IPS-20b (cell line): ENCODE measurements at regions not wholly inside any gene's neighbourhood (a gene's known extent, or its start where the extent isn't known, plus 50 kb on each side); places are given as distances from the start of the nearest gene placed in this dataset.

Source experiments
- H3K27ac ChIP-seq: one replicate; pipeline ENCODE4 v1.5.1; 2013; ENCODE audit warnings: low read length
- H3K27me3 ChIP-seq: 2 replicates; pipeline ENCODE4 v1.6.1; 2013; ENCODE audit warnings: mild to moderate bottlenecking, low read length, inconsistent platforms; ENCODE audit not compliant: insufficient read depth
- H3K36me3 ChIP-seq: 2 replicates; pipeline ENCODE4 v1.6.1; 2013; ENCODE audit warnings: low read depth, mild to moderate bottlenecking, inconsistent platforms, low read length, moderate library complexity; ENCODE audit not compliant: insufficient read depth
- H3K4me1 ChIP-seq: 2 replicates; pipeline ENCODE4 v1.6.1; 2013; ENCODE audit warnings: mild to moderate bottlenecking, control low read depth, inconsistent platforms, low read length, moderate library complexity; ENCODE audit not compliant: insufficient read depth
- H3K4me3 ChIP-seq: 2 replicates; pipeline ENCODE4 v1.5.1; 2013; ENCODE audit warnings: mild to moderate bottlenecking, low read length, inconsistent platforms
- H3K9ac ChIP-seq: 2 replicates; pipeline ENCODE4 v1.6.1; 2013; ENCODE audit warnings: low read depth, mild to moderate bottlenecking, inconsistent platforms, low read length, moderate library complexity
- H3K9me3 ChIP-seq: 2 replicates; pipeline ENCODE4 v1.6.1; 2013; ENCODE audit warnings: mild to moderate bottlenecking, low read depth, low read length, inconsistent platforms; ENCODE audit not compliant: insufficient read depth

DNA sequence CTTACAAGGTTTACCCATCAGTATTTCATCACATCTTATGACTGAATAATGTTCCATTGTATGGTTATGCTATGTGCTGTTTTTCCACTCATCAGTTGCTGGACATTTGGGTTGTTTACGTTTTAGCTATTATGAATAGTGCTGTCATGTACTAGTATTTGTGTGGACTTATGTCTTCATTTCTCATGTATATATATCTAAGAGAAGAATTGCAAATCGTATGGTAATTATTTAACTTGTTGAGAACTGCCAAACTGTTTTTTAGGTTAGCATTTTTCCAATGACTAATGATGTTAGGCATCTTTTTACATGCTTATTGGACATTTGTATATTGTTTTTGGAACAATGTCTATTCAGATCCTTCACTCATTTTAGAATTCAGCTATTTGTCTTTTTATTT is 368.3 kb downstream of the LMO7 start:
- no peaks in the 10 kb centered on the region for H3K27me3 ChIP-seq
- no peaks in the 10 kb centered on the region for H3K9me3 ChIP-seq
- H3K9ac ChIP-seq: no peak overlapping the region
- no peaks in the 10 kb centered on the region for H3K4me1 ChIP-seq
- H3K4me3 ChIP-seq: no peak overlapping the region
- H3K27ac ChIP-seq: no peak overlapping the region
- no peaks in the 10 kb centered on the region for H3K36me3 ChIP-seq

DNA sequence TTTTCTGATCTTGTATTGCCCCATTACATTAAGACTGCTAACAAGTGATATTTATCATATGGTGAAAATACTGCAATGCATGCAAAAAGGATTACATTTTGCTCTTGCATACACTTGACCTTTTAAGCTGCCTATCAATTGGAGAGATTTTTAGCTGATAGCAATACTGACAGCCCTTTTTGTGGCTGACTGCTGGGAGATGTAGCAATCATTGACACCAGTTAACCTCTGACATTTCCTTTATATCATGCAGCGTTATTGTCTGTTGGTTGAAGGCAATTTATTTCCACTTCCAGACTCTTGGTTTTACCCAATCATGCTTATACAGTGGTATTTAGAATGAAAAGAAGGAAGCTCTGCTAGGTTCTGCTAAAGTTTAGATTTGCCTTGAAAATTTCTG is 364.0 kb downstream of the LMO7 start:
- H3K9me3 ChIP-seq: no peaks in the 10 kb centered on the region

DNA sequence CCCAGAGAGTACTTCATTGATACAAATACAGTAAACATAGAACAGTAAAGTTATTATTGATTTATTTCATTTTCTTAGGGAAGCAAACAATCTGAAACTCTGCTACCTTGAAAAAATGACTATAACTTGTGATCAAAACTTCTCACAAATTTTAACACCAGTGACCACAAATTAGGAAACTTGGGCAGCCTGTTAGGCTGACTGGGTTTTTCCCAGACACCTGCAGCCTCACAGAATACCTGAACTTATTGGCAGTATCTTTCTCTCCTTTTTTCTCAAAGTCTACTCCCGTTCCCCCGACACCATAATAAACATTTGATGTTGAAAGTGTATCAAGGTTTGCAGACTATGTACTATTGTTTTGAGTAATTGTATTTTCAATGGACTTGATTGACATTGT is 360.5 kb downstream of the LMO7 start:
- Histone ChIP-seq H3K36me3 (no peaks in the 10 kb centered on the region), H3K27ac (no peak overlapping the region), H3K4me3 (no peak overlapping the region), H3K27me3 (no peaks in the 10 kb centered on the region), H3K4me1 (no peaks in the 10 kb centered on the region), H3K9me3 (no peaks in the 10 kb centered on the region), H3K9ac (no peak overlapping the region)

More for the DNA sequence above, 364.0 kb downstream of the LMO7 start:
- H3K27ac ChIP-seq: no peak overlapping the region
- H3K4me1 ChIP-seq: no peaks in the 10 kb centered on the region
- H3K9ac ChIP-seq: no peak overlapping the region
- no peaks in the 10 kb centered on the region for H3K27me3 ChIP-seq
- no peaks in the 10 kb centered on the region for H3K36me3 ChIP-seq
- H3K4me3 ChIP-seq: no peak overlapping the region

DNA sequence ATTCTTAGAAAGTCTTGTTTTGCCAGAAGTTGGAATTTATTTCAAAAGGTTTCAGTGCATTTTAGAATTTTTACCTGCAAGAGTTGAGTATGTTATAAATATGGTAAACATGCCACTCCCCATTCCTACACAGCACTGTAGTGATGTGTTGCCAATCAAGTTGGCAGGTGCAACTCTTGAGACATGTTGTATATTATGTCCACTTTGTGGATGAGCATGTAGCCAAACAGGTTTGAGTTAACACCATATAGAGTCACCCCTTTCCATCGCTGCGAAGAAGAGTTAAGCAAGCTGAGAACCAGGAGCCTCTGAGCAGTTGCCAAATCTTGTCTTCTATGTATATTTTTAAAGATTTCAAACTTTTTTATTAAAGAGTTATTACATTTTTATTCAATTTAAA is 359.8 kb downstream of the LMO7 start:
- Histone ChIP-seq H3K4me3 (no peak overlapping the region), H3K9me3 (no peaks in the 10 kb centered on the region), H3K27me3 (no peaks in the 10 kb centered on the region), H3K27ac (no peak overlapping the region), H3K4me1 (no peaks in the 10 kb centered on the region), H3K9ac (no peak overlapping the region), H3K36me3 (no peaks in the 10 kb centered on the region)

DNA sequence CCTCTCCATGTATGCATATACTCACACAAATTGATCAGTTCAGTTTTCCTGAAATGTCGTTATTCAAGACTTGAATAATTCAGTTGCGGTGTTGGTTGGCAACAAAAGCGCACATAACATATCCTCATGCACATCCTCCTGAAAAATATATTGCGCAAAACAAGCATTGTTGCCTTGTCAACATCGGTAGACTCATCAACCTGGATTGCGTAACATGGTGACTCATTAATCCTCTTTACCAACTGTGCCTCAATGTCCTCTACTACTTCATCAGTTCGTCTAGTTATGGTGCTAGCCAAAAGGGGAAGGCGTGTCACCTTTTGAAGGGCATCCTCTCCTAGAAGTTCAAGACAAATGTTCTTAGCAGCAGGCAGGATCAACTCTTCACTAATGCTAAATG is 357.7 kb downstream of the LMO7 start:
- Histone ChIP-seq H3K9ac (no peak overlapping the region), H3K27ac (no peak overlapping the region), H3K4me1 (no peaks in the 10 kb centered on the region), H3K9me3 (no peaks in the 10 kb centered on the region), H3K36me3 (no peaks in the 10 kb centered on the region), H3K4me3 (no peak overlapping the region), H3K27me3 (no peaks in the 10 kb centered on the region)

DNA sequence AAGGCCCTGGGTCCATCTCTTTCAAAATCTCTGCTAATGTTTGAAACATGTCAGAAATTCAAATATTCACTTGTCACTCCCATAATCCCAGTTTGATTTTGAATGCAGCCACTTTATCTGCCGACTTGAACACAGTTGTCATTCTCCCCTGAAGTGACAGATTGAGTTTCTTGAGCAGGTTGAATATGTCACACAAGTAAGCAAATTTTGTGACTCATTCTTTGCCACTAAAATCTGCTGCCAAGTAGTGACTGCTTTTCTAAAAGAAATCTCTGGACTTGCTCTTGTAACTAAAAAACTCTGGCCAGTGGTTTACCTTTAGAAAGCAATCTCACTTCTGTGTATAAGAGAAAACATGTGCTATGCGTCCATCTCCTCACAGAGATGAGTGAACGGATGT is 357.1 kb downstream of the LMO7 start:
- no peak overlapping the region for H3K27ac ChIP-seq
- no peak overlapping the region for H3K9ac ChIP-seq
- no peaks in the 10 kb centered on the region for H3K4me1 ChIP-seq
- H3K4me3 ChIP-seq: no peak overlapping the region
- no peaks in the 10 kb centered on the region for H3K36me3 ChIP-seq
- H3K9me3 ChIP-seq: no peaks in the 10 kb centered on the region
- no peaks in the 10 kb centered on the region for H3K27me3 ChIP-seq

DNA sequence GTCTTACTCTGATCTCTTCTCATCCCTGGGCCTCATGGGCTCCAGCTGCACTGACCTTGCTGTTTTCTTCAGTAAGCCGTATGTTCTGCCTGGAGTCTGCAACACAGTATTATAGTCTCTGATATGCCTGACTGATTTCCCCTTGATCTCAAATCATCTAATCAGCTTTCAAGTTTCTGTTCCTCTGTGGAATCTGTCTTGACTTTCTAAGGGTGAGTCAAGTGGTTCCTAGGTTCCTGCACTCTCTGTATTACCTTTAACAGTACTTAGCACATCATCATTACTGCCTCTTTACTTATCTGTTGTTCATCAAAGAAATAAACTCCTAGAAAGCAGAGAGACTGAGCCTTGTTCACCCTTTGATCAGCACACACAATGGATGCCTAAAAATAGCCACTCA is 350.7 kb downstream of the LMO7 start:
- H3K36me3 ChIP-seq: no peaks in the 10 kb centered on the region

DNA sequence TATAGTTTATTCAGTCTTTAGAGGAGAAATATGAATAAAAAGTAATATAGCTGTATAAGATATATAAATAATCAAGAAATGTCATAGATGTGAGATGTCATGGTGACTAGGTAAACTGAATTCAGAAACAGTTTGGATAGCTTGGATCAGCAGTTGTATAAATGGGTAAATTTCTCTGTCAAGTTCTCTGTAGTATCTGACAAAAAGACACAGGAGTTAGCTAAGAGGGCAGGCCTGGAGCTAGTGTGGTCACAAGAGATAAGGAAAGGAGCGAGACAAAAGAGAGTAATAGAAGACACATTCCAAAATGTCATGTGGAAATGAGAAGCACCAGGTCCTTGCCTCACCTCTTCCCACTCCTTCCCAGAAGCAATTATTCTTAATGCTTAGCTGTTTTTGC is 349.0 kb downstream of the LMO7 start:
- no peaks in the 10 kb centered on the region for H3K4me1 ChIP-seq
- no peaks in the 10 kb centered on the region for H3K36me3 ChIP-seq
- no peak overlapping the region for H3K27ac ChIP-seq
- H3K9ac ChIP-seq: no peak overlapping the region
- no peak overlapping the region for H3K4me3 ChIP-seq
- H3K27me3 ChIP-seq: no peaks in the 10 kb centered on the region
- H3K9me3 ChIP-seq: no peaks in the 10 kb centered on the region

More for the DNA sequence above, 350.7 kb downstream of the LMO7 start:
- H3K27ac ChIP-seq: no peak overlapping the region
- no peaks in the 10 kb centered on the region for H3K4me1 ChIP-seq
- no peaks in the 10 kb centered on the region for H3K27me3 ChIP-seq
- no peak overlapping the region for H3K9ac ChIP-seq
- no peak overlapping the region for H3K4me3 ChIP-seq
- no peaks in the 10 kb centered on the region for H3K9me3 ChIP-seq

DNA sequence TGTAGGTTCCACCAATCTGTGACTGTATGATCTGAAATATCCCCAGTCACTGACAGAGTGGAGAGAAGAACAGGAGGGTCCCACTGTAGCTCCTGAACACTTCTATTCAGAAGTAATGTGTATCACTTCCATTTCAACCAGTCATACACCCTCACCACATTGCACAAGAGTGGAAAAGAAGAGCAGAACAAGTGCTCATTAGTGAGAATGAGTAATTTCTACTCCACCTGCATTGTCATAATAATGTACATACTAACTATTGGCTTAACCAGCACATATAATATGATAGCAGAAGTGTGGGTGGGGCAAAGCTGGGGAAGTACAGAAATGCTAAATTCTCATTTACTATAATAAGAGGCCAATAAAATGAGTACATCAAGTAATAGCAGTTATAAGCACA is 342.7 kb downstream of the LMO7 start:
- H3K27me3 ChIP-seq: no peaks in the 10 kb centered on the region
- no peak overlapping the region for H3K27ac ChIP-seq
- H3K9ac ChIP-seq: no peak overlapping the region
- H3K9me3 ChIP-seq: no peaks in the 10 kb centered on the region
- H3K4me3 ChIP-seq: no peak overlapping the region
- no peaks in the 10 kb centered on the region for H3K4me1 ChIP-seq
- no peaks in the 10 kb centered on the region for H3K36me3 ChIP-seq

DNA sequence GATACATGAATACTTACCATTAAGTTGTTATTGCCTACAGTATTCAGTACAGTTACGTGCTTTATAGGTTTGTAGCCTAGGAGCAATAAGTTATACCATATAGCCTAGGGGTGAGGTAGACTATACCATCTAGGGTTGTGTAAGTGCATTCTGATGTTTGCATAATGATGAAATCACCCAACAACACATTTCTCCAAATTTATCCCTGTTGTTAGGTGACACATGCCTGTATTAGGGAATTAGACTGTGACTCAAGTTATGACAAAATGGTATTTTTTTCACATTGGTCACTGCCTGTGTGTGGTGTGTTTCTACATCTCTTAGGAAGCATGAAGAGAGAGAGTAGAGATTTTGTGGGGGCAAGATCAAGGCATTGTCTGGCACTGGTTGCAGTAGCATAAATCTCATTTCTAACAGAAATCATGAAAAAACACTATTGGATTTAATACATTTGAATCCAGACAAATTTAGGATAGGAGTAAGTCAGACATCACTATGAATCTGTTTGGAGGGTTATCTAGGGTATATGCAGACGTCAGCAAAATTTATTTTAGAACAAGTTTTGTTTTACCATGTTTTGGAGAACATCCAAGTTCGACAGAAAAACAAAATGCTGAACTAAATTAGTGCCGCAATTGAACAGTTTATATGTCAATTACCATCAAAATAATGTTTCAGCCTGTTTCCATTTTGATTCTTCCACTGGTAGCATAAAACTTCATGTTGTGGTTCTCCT is 332.1 kb downstream of the LMO7 start:
- Histone ChIP-seq H3K9me3 (no peaks in the 10 kb centered on the region), H3K27me3 (no peaks in the 10 kb centered on the region), H3K4me1 (no peaks in the 10 kb centered on the region), H3K36me3 (no peaks in the 10 kb centered on the region), H3K27ac (no peak overlapping the region), H3K9ac (no peak overlapping the region), H3K4me3 (no peak overlapping the region)

DNA sequence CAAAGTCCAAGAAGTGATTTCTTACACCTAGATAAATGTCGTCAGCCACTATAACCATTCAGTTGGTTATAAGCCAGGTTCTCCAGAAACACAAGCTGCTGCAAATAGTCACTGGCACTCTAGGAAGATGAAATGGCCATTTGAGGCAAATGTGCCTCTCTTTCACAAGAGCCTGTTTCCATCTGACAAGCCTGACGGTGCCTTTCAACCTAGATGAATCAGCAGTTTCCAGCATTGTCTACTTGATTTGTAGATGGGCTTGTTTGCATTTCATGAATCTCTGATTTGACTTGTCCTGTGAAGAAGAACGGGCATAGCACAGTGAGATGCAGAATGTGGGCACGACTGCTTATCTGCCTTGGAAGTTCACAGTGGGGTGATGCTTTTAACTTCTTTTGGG is 327.2 kb downstream of the LMO7 start:
- no peak overlapping the region for H3K9ac ChIP-seq
- no peak overlapping the region for H3K4me3 ChIP-seq
- no peaks in the 10 kb centered on the region for H3K27me3 ChIP-seq
- no peaks in the 10 kb centered on the region for H3K36me3 ChIP-seq
- no peak overlapping the region for H3K27ac ChIP-seq
- no peaks in the 10 kb centered on the region for H3K9me3 ChIP-seq
- no peaks in the 10 kb centered on the region for H3K4me1 ChIP-seq

DNA sequence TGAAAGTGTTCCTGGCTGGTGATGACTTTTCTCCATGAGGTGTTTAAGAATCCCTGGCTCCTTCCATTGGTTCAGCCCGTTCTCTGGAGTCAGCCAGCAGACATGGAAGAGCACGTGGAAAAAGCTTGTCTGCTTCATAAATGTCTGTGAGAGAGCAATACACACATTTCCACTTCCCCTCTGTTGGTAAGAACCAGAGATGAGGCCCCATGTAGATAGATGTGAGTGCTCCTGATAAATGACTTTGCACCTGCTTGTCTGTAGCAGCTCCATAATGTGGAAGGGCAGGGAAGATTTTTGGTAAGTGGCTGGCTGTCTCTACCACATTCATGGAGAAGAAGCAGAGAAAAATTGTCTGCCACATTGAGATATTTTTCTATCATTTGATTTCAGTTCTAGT is 325.8 kb downstream of the LMO7 start:
- H3K27ac ChIP-seq: no peak overlapping the region
- no peaks in the 10 kb centered on the region for H3K27me3 ChIP-seq
- no peak overlapping the region for H3K4me3 ChIP-seq
- H3K9ac ChIP-seq: no peak overlapping the region
- no peaks in the 10 kb centered on the region for H3K9me3 ChIP-seq
- no peaks in the 10 kb centered on the region for H3K36me3 ChIP-seq
- H3K4me1 ChIP-seq: no peaks in the 10 kb centered on the region
